Thoracic aorta (tissue), 2 donors: ENCODE measurements at regions not wholly inside any gene's neighbourhood (a gene's known extent, or its start where the extent isn't known, plus 50 kb on each side); places are given as distances from the start of the nearest gene placed in this dataset.
"Not testable (repeated sequence)": the region's sequence is repeated elsewhere in the genome, so short reads cannot be mapped to it uniquely, and the experiment has no call there.

Experiments
- ATAC-seq: fragments of 150-250 bp; one replicate; pipeline ENCODE4 v1.8.0; 2017; ENCODE audit warnings: low read depth; ENCODE audit not compliant: insufficient number of reproducible peaks, low FRiP score
- DNase-seq: peaks from one replicate; pipeline ENCODE4 v3.0.0-alpha.2; 2020; ENCODE audit warnings: low spot score
- H3K27ac ChIP-seq, 2 donors: fragments of 200-600 bp; sonication (generic); 1 replicate in 1 of 2; 2 replicates in 1 of 2; pipeline ENCODE4 v1.5.1; 2016; ENCODE audit warnings: mild to moderate bottlenecking in 2 of 2, moderate library complexity in 2 of 2
- H3K27me3 ChIP-seq: fragments of 200-600 bp; sonication (generic); replicated peaks from 2 replicates; pipeline ENCODE4 v1.6.0; 2016; ENCODE audit warnings: mild to moderate bottlenecking; ENCODE audit not compliant: insufficient read depth
- H3K36me3 ChIP-seq: fragments of 200-600 bp; sonication (generic); one replicate; pipeline ENCODE4 v1.5.1; 2016
- H3K4me1 ChIP-seq, 2 donors: fragments of 200-600 bp; sonication (generic); 1 replicate in 1 of 2; 2 replicates in 1 of 2; pipeline versions ENCODE4 v1.5.1 to v1.6.0; 2016; ENCODE audit warnings: low read depth in 2 of 2, mild to moderate bottlenecking in 1 of 2; ENCODE audit not compliant: control insufficient read depth in 1 of 2
- H3K4me3 ChIP-seq: fragments of 200-600 bp; sonication (generic); 2 replicates; pipeline ENCODE4 v1.5.1; 2016; ENCODE audit warnings: mild to moderate bottlenecking
- H3K9me3 ChIP-seq: fragments of 200-600 bp; sonication (generic); 2 replicates; pipeline ENCODE4 v1.5.1; 2016
- CTCF ChIP-seq: fragments of 200-600 bp; sonication (generic); IDR thresholded peaks from one replicate; pipeline ENCODE4 v1.5.1; 2019; ENCODE audit warnings: antibody characterized with exemption

- H3K36me3 ChIP-seq: no peaks in the 10 kb centered on the region
- no peaks in the 10 kb centered on the region for H3K27me3 ChIP-seq
These were observed 545.2 kb upstream of the CADM1 start for GRCh38 chr11:116049383-116049782.

GRCh38 chr11:116046127-116046526 lies 541.9 kb upstream of the CADM1 start:
- DNase-seq (no peak), ATAC-seq (no peak)
- H3K9me3 ChIP-seq: no peaks in the 10 kb centered on the region
- TF ChIP-seq CTCF: no peak
- H3K4me1 ChIP-seq: no peaks in the 10 kb centered on the region
- no peaks in the 10 kb centered on the region for H3K36me3 ChIP-seq
- H3K4me3 ChIP-seq: no peak overlapping the region
- no peak overlapping the region for H3K27ac ChIP-seq
- H3K27me3 ChIP-seq: no peaks in the 10 kb centered on the region

More at GRCh38 chr11:116049383-116049782, 545.2 kb upstream of the CADM1 start:
- DNase-seq: no peak
- ATAC-seq: no peak
- Histone ChIP-seq H3K4me3 (no peak overlapping the region), H3K27ac (no peak overlapping the region), H3K9me3 (no peaks in the 10 kb centered on the region), H3K4me1 (no peaks in the 10 kb centered on the region)
- TF ChIP-seq CTCF: no peak

GRCh38 chr11:116044941-116045340 lies 540.7 kb upstream of the CADM1 start:
- Histone ChIP-seq H3K27ac (no peak overlapping the region), H3K4me3 (no peak overlapping the region), H3K36me3 (no peaks in the 10 kb centered on the region), H3K4me1 (no peaks in the 10 kb centered on the region), H3K9me3 (no peaks in the 10 kb centered on the region), H3K27me3 (no peaks in the 10 kb centered on the region)
- ATAC-seq: no peak
- TF ChIP-seq CTCF: no peak
- DNase-seq: no peak

- Histone ChIP-seq H3K27me3 (no peaks in the 10 kb centered on the region), H3K27ac (no peak overlapping the region), H3K36me3 (no peaks in the 10 kb centered on the region), H3K4me3 (no peak overlapping the region), H3K9me3 (no peaks in the 10 kb centered on the region), H3K4me1 (no peaks in the 10 kb centered on the region)
- TF ChIP-seq CTCF: no peak
- ATAC-seq (no peak), DNase-seq (no peak)
These were observed 540.3 kb upstream of the CADM1 start for GRCh38 chr11:116044520-116044919.

- Histone ChIP-seq H3K27me3 (no peaks in the 10 kb centered on the region), H3K27ac (no peak overlapping the region), H3K9me3 (no peaks in the 10 kb centered on the region), H3K4me1 (no peaks in the 10 kb centered on the region), H3K36me3 (no peaks in the 10 kb centered on the region), H3K4me3 (no peak overlapping the region)
- ATAC-seq: no peak
- DNase-seq: no peak
- TF ChIP-seq CTCF: no peak
These were observed 539.6 kb upstream of the CADM1 start for GRCh38 chr11:116043857-116044256.

GRCh38 chr11:116043059-116043458 lies 538.8 kb upstream of the CADM1 start:
- not testable (repeated sequence) for H3K27me3 ChIP-seq, H3K9me3 ChIP-seq, ATAC-seq, H3K36me3 ChIP-seq, H3K4me1 ChIP-seq, DNase-seq, H3K4me3 ChIP-seq, H3K27ac ChIP-seq
